HepG2 (cell line): ENCODE measurements at regions not wholly inside any gene's neighbourhood (a gene's known extent, or its start where the extent isn't known, plus 50 kb on each side); places are given as distances from the start of the nearest gene placed in this dataset.

Experiments
- ATAC-seq: fragments of 200-7000 bp; cut with Tn5 transposase; 3 replicates; pipeline ENCODE4 v1.9.1; 2020; ENCODE audit warnings: mild to moderate bottlenecking, moderate library complexity
- BruUV-seq: library from RNA; stranded (reverse); fragments of 400-500 nt; replicated peaks from 2 replicates; lab custom pipeline; 2021; lab: Mats Ljungman, UMichigan
- CTCF ChIA-PET: fragments of 300-600 bp; formaldehyde crosslinking; extraction: SDS; loops from one replicate; lab custom pipeline; 2021; ENCODE audit warnings: low total read pairs, inconsistent platforms, low intra/inter-chr PET ratio; lab: Yijun Ruan, JAX
- POLR2A ChIA-PET: fragments of 350-600 bp; sonication (Branson Sonifier 250); formaldehyde crosslinking; loops from one replicate; lab custom pipeline; 2020; ENCODE audit warnings: antibody characterized with exemption, inconsistent platforms; lab: Yijun Ruan, JAX
- DNase-seq: peaks from one replicate; pipeline ENCODE4 v3.0.0-alpha.2; 2015; ENCODE audit warnings: low spot score
- FAIRE-seq: peaks from 3 replicates; lab custom pipeline; 2011; peaks lifted over from hg19 to GRCh38; lab: Jason Lieb, UNC
- H2AFZ ChIP-seq: one replicate; pipeline ENCODE4 v1.6.1; 2011; ENCODE audit warnings: low read length, inconsistent platforms
- H3K27ac ChIP-seq: fragments of 300-600 bp; 3 replicates; pipeline ENCODE4 v1.8.0; 2011; ENCODE audit warnings: mixed run types, mild to moderate bottlenecking, mixed read lengths, low read length, inconsistent platforms; ENCODE audit not compliant: insufficient read depth; ENCODE audit errors: extremely low read length
- H3K27me3 ChIP-seq, 2 experiments: fragments of 200-600 bp in 1 of 2; 2 replicates in 1 of 2; 3 replicates in 1 of 2; pipeline versions ENCODE4 v1.6.0 to v1.8.0; 2011; ENCODE audit warnings: low read length in 2 of 2, mild to moderate bottlenecking in 2 of 2, moderate library complexity in 2 of 2, inconsistent platforms in 1 of 2; ENCODE audit not compliant: insufficient read depth in 2 of 2, control insufficient read depth in 1 of 2
- H3K36me3 ChIP-seq, 2 experiments: fragments of 200-600 bp in 1 of 2; replicated peaks in 1 of 2; 2 replicates in 1 of 2; 3 replicates in 1 of 2; pipeline versions ENCODE4 v1.5.1 to v1.8.0; 2011; ENCODE audit warnings: low read length in 2 of 2, inconsistent platforms in 1 of 2; ENCODE audit not compliant: insufficient read depth in 2 of 2, control insufficient read depth in 1 of 2
- H3K4me1 ChIP-seq: 2 replicates; pipeline ENCODE4 v1.5.1; 2012; ENCODE audit warnings: low read length, inconsistent platforms; ENCODE audit not compliant: insufficient read depth
- H3K4me2 ChIP-seq: 2 replicates; pipeline ENCODE4 v1.6.0; 2011; ENCODE audit warnings: low read depth, low read length, inconsistent platforms
- H3K4me3 ChIP-seq, 3 experiments: fragments of 200-600 bp in 1 of 3; sonication (generic), shearing (Covaris generic) in 1 of 3; replicated peaks in 1 of 3; 2 replicates each; pipeline ENCODE4 v1.5.1; 2011 to 2016; ENCODE audit warnings: low read length in 3 of 3, inconsistent platforms in 2 of 3, low read depth in 2 of 3, mild to moderate bottlenecking in 2 of 3, control low read depth in 1 of 3, mixed read lengths in 1 of 3; ENCODE audit not compliant: insufficient read depth in 1 of 3
- H3K79me2 ChIP-seq: one replicate; pipeline ENCODE4 v1.6.1; 2011; ENCODE audit warnings: low read length, inconsistent platforms; ENCODE audit not compliant: insufficient read depth
- H3K9ac ChIP-seq: 2 replicates; pipeline ENCODE4 v1.6.0; 2011; ENCODE audit warnings: mild to moderate bottlenecking, low read depth, low read length, inconsistent platforms; ENCODE audit not compliant: insufficient read depth
- H3K9me3 ChIP-seq: 2 replicates; pipeline ENCODE4 v1.5.1; 2012; ENCODE audit warnings: mild to moderate bottlenecking, low read length
- H4K20me1 ChIP-seq: 2 replicates; pipeline ENCODE4 v1.6.0; 2011; ENCODE audit warnings: inconsistent platforms, mild to moderate bottlenecking, low read length, moderate library complexity; ENCODE audit not compliant: insufficient read depth
- ATAD3A ChIP-seq: sonication (generic); formaldehyde crosslinking; IDR thresholded peaks from 2 replicates; pipeline ENCODE4 v1.4.0; 2020; ENCODE audit warnings: missing genetic modification reagents
- GMEB1 ChIP-seq: sonication (generic); formaldehyde crosslinking; IDR thresholded peaks from 2 replicates; pipeline ENCODE4 v1.5.1; 2020; ENCODE audit warnings: missing genetic modification reagents, mild to moderate bottlenecking, borderline replicate concordance
- HIC2 ChIP-seq: sonication (generic); formaldehyde crosslinking; IDR thresholded peaks from 2 replicates; pipeline ENCODE4 v1.9.0; 2022; ENCODE audit warnings: low read depth, missing genetic modification reagents
- HMG20B ChIP-seq: conservative IDR thresholded peaks from 2 replicates; pipeline ENCODE4 v1.6.1; 2016; ENCODE audit warnings: missing genetic modification reagents, missing compliant biosample characterization
- KDM3A ChIP-seq: IDR thresholded peaks from 2 replicates; pipeline ENCODE4 v1.6.1; 2018; ENCODE audit warnings: low read depth, missing compliant biosample characterization
- PLRG1 ChIP-seq: fragments of 450-650 bp; conservative IDR thresholded peaks from 2 replicates; pipeline ENCODE4 v1.6.1; 2016
- PRMT3 ChIP-seq: sonication (generic); formaldehyde crosslinking; IDR thresholded peaks from 2 replicates; pipeline ENCODE4 v1.8.1; 2022; ENCODE audit warnings: low read depth, mild to moderate bottlenecking, moderate library complexity, missing genetic modification reagents, borderline replicate concordance
- ZNF263 ChIP-seq: sonication (generic); formaldehyde crosslinking; IDR thresholded peaks from 2 replicates; pipeline ENCODE4 v1.4.0; 2020; ENCODE audit warnings: missing genetic modification reagents
- ZNF616 ChIP-seq: sonication (generic); formaldehyde crosslinking; IDR thresholded peaks from 2 replicates; pipeline ENCODE4 v1.5.0; 2020; ENCODE audit warnings: low read depth, mild to moderate bottlenecking, missing genetic modification reagents
- ZNF776 ChIP-seq: sonication (generic); formaldehyde crosslinking; IDR thresholded peaks from 2 replicates; pipeline ENCODE4 v1.4.0; 2020; ENCODE audit warnings: mild to moderate bottlenecking, missing genetic modification reagents
- ZNF777 ChIP-seq: sonication (generic); formaldehyde crosslinking; IDR thresholded peaks from 2 replicates; pipeline ENCODE4 v1.4.0; 2020; ENCODE audit warnings: missing genetic modification reagents
- ZSCAN20 ChIP-seq: sonication (generic); formaldehyde crosslinking; IDR thresholded peaks from 2 replicates; pipeline ENCODE4 v1.4.0; 2020; ENCODE audit warnings: missing genetic modification reagents, mild to moderate bottlenecking, borderline replicate concordance
- WGBS: methylation state at CpG from one replicate; pipeline ENCODE4 v1.1.6; 2017; ENCODE audit warnings: low lambda C conversion rate; 5-methylcytosine and 5-hydroxymethylcytosine counted together
- in situ Hi-C: cut with HindIII; loops from 2 replicates; pipeline ENCODE4 v1.10.0; 2017; ENCODE audit warnings: low pct_unique_long_range_greater_than_20kb; ENCODE audit not compliant: extremely low pct_ligation_motif_present
- intact Hi-C: fragments of 100-400 bp; cut with micrococcal nuclease; formaldehyde crosslinking; loops from one replicate; pipeline ENCODE4 v1.10.0; 2022; ENCODE audit not compliant: unreplicated experiment

- intact Hi-C loops, result no loop called here
- Histone ChIP-seq H3K79me2 (no peaks in the 10 kb centered on the region), H3K4me3 (no peak overlapping the region), H3K9ac (no peak overlapping the region), H3K27ac (no peak overlapping the region), H4K20me1 (no peaks in the 10 kb centered on the region), H3K9me3 (no peaks in the 10 kb centered on the region), H3K36me3 (no peaks in the 10 kb centered on the region), H3K4me1 (no peaks in the 10 kb centered on the region), H3K4me2 (no peak overlapping the region), H2AFZ (no peak overlapping the region), H3K27me3 (no peaks in the 10 kb centered on the region)
- FAIRE-seq (no peak), ATAC-seq (no peak), DNase-seq (no peak)
- BruUV-seq, result no TSS peak
- CTCF ChIA-PET, result no interaction called here
- 0% methylated on average over 4 of the region's 4 CpGs for WGBS
- no peak for TF ChIP-seq GMEB1
- TF ChIP-seq PRMT3 (CRISPR knock-in tag), result no peak
- no peak for TF ChIP-seq ZNF616
- TF ChIP-seq PLRG1, result no peak
- TF ChIP-seq ZNF777 (CRISPR knock-in tag), result no peak
- TF ChIP-seq ZSCAN20, result no peak
- no peak for TF ChIP-seq ZNF263 (CRISPR knock-in tag)
- TF ChIP-seq KDM3A, result no peak
- no peak for TF ChIP-seq ATAD3A (CRISPR knock-in tag)
- TF ChIP-seq HIC2 (CRISPR knock-in tag), result no peak
- no peak for TF ChIP-seq ZNF776
- no peak for TF ChIP-seq HMG20B (CRISPR knock-in tag)
- in situ Hi-C loops, result no loop called here
- POLR2A ChIA-PET, result no interaction called here
Measured at GRCh38 chr13:42681326-42682100, 99.9 kb upstream of the FAM216B start.
